GM10248 (cell line): ENCODE measurements at regions not wholly inside any gene's neighbourhood (a gene's known extent, or its start where the extent isn't known, plus 50 kb on each side); places are given as distances from the start of the nearest gene placed in this dataset.
A peak's percentile ranks its signal among the peaks of the same experiment; 100 is the strongest.

Source experiments
- CTCF ChIA-PET: fragments of 300-600 bp; sonication (Branson Sonifier 250); formaldehyde crosslinking; extraction: SDS; loops from one replicate; lab custom pipeline; 2021; ENCODE audit warnings: antibody characterized with exemption; lab: Yijun Ruan, JAX
- POLR2A ChIA-PET: fragments of 350-650 bp; sonication (Branson Sonifier 250); formaldehyde crosslinking; extraction: SDS; loops from one replicate; lab custom pipeline; 2020; ENCODE audit warnings: antibody characterized with exemption; lab: Yijun Ruan, JAX
- DNase-seq: peaks from one replicate; pipeline ENCODE4 v3.0.0; 2012; ENCODE audit errors: extremely low spot score
- TF ChIP-seq, protein P1 (sequence below): IDR thresholded peaks from 2 replicates; pipeline ENCODE4 v1.5.1; 2012; ENCODE audit warnings: mild to moderate bottlenecking, low read depth; ENCODE audit errors: extremely low read depth, missing control alignments, control extremely low read depth

DNA sequence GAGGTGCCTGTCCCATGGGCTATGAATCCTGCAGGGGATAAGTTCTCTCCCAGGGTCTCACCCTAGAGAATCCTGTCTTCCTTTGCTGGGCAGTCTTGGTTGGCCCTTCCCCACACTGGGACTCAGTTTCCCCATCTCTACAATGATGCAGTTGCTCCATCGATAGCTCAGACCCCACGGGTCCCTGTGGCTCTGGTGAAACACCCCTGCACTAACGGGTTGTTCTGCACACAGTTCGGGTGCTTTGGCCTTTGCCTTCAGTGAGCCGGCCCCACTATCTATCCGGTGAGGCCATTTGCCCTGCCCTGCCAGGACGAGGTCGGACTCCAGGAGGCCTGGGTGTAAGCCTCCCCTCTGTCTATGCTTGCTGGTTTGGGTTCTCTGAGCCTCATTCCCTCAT is 76.5 kb upstream of the PCBD1 start:
- POLR2A ChIA-PET: no interaction called here
- CTCF ChIA-PET: interaction anchor here (0.9 kb wide), 1 partner anchor 9 kb away, joined by 3 read pairs; no protein-coding TSS in a partner anchor
- no peak for DNase-seq
- TF ChIP-seq, protein P1, sequence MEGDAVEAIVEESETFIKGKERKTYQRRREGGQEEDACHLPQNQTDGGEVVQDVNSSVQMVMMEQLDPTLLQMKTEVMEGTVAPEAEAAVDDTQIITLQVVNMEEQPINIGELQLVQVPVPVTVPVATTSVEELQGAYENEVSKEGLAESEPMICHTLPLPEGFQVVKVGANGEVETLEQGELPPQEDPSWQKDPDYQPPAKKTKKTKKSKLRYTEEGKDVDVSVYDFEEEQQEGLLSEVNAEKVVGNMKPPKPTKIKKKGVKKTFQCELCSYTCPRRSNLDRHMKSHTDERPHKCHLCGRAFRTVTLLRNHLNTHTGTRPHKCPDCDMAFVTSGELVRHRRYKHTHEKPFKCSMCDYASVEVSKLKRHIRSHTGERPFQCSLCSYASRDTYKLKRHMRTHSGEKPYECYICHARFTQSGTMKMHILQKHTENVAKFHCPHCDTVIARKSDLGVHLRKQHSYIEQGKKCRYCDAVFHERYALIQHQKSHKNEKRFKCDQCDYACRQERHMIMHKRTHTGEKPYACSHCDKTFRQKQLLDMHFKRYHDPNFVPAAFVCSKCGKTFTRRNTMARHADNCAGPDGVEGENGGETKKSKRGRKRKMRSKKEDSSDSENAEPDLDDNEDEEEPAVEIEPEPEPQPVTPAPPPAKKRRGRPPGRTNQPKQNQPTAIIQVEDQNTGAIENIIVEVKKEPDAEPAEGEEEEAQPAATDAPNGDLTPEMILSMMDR: no peak

DNA sequence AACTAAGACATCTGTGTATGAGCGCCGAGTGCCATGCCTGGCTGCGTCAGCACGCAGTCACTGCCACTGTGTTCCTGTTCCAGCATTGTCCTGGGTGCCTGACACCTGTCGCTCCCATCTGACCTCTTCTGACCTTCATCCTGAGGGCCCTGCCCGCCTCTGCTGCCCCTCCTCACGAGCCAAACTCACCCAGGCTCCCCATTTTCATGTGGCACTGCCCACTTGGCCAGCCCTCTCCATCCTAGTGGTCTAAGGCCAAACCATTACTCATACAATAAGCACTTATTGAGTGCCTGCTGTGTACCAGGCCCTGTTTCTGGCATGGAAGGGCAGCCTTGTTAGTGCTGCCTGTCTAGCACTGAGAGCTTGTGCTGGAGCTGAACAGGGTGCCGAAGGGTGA is 77.2 kb upstream of the PCBD1 start:
- CTCF ChIA-PET: no interaction called here

DNA sequence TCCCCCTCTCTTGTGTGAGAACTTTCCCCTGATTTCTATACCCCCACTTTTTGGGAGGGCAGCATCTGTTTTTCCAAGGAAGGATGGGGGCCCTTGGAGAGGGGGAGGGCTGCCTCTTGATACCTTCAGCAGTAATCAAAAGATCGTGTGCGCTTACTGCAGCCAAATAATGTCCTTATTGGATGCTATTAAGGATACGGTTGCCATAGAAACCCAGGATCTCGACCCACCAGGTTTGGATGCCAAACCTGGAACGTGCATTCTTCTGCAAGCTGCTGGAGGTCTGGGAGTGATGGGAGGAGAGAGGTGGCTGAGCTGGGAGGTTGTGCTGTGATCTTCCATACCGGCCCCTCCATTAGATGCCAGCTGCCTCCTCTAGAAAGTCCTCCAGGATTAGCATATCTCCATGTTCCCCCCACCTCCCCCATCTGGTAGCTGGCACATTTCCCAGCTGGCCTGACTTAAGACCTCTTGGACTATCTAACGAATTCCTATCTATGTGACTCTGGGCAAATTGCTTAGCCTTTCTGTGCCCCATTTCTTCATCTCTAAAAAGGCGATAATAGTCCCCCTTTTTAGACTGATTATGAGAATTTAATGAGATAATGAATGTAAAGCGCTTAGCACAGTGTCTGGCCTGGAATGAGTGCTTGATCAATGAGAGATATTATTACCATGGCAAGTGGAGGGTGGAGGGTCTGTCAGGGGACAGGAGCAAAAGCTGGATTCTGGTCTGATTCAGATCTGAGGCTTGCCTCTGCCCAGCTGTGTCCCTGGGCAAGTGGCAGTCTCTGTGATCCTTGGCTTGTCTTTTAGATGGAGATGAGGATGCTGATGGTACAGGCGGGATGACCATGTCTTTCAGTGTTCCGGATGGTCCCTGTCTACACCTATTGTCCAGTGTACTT is 78.5 kb upstream of the PCBD1 start:
- ChIA-PET CTCF (interaction anchor here (1.0 to 1.2 kb wide), 2 partner anchors 9 to 603 kb away, joined by 3 to 4 read pairs; no protein-coding TSS in a partner anchor), POLR2A (no interaction called here)
- TF ChIP-seq, protein P1: no peak

More for the DNA sequence above, 77.2 kb upstream of the PCBD1 start:
- TF ChIP-seq, protein P1: no peak
- no peak for DNase-seq
- POLR2A ChIA-PET: no interaction called here

GRCh38 chr10:70967591-70968587 is 79.5 kb upstream of the PCBD1 start:
- DNase-seq: peak; percentile 72
- TF ChIP-seq, protein P1: no peak
- CTCF ChIA-PET: interaction anchor here (1.0 kb wide), 2 partner anchors 10 to 42 kb away, joined by 3 to 4 read pairs; no protein-coding TSS in a partner anchor

More for the DNA sequence above, 78.5 kb upstream of the PCBD1 start:
- no peak for DNase-seq

GRCh38 chr10:70969188-70969587 is 80.8 kb upstream of the PCBD1 start:
- no peak for DNase-seq
- TF ChIP-seq, protein P1: no peak
- CTCF ChIA-PET: interaction anchor here (1.0 kb wide), 1 partner anchor 44 kb away, joined by 4 read pairs; no protein-coding TSS in a partner anchor
- POLR2A ChIA-PET: no interaction called here

More at GRCh38 chr10:70967591-70968587, 79.5 kb upstream of the PCBD1 start:
- POLR2A ChIA-PET: no interaction called here

DNA sequence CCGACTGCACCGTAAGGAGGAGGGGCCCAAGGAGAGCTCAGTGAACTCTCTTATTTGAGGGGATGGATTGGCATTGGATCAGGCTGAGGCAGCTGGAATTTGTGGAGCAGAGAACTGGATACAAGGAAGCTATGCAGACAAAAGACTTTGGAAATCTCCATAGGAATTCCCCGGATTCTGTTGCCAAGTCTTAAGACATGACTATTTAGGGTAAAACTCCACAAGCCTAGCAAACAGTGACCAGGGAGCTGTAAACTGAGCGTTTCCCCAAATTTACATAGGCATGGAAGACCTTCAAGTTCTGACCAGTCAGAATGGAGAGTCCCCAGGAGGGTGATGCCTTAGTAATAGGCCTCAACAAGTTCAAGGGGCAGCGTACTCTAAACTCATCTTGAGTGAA is 82.5 kb upstream of the PCBD1 start:
- DNase-seq: no peak
- TF ChIP-seq, protein P1: no peak
- CTCF ChIA-PET: interaction anchor here (1.0 kb wide), 1 partner anchor 8 kb away, joined by 3 read pairs; no protein-coding TSS in a partner anchor
- POLR2A ChIA-PET: no interaction called here
